Fibroblast of lung (primary cell): ENCODE measurements at regions not wholly inside any gene's neighbourhood (a gene's known extent, or its start where the extent isn't known, plus 50 kb on each side); places are given as distances from the start of the nearest gene placed in this dataset.

Source experiments
- EZH2 ChIP-seq: IDR thresholded peaks from 2 replicates; pipeline ENCODE4 v1.5.1; 2012; ENCODE audit warnings: low read length, control low read depth, mild to moderate bottlenecking; ENCODE audit errors: missing control alignments
- TF ChIP-seq, protein P1 (sequence below), 2 donors: IDR thresholded peaks in 1 of 2; conservative IDR thresholded peaks in 1 of 2; 1 replicate in 1 of 2; 2 replicates in 1 of 2; pipeline ENCODE4 v1.5.1; 2011 to 2012; ENCODE audit warnings: low read length in 2 of 2, control low read depth in 1 of 2, inconsistent platforms in 1 of 2, low read depth in 1 of 2, mild to moderate bottlenecking in 1 of 2

GRCh38 chr6:6497976-6498375 is 90.5 kb upstream of the LY86 start:
- TF ChIP-seq, protein P1, sequence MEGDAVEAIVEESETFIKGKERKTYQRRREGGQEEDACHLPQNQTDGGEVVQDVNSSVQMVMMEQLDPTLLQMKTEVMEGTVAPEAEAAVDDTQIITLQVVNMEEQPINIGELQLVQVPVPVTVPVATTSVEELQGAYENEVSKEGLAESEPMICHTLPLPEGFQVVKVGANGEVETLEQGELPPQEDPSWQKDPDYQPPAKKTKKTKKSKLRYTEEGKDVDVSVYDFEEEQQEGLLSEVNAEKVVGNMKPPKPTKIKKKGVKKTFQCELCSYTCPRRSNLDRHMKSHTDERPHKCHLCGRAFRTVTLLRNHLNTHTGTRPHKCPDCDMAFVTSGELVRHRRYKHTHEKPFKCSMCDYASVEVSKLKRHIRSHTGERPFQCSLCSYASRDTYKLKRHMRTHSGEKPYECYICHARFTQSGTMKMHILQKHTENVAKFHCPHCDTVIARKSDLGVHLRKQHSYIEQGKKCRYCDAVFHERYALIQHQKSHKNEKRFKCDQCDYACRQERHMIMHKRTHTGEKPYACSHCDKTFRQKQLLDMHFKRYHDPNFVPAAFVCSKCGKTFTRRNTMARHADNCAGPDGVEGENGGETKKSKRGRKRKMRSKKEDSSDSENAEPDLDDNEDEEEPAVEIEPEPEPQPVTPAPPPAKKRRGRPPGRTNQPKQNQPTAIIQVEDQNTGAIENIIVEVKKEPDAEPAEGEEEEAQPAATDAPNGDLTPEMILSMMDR (conservative IDR thresholded peaks at IDR 0.05 in 1 of 2, IDR thresholded peaks at IDR 0.05 in 1 of 2; ENCODE audit: low read depth in 1 of 2, low read length in 2 of 2): no peak
- no peak for TF ChIP-seq EZH2
